ENCODE measurements at regions not wholly inside any gene's neighbourhood (a gene's known extent, or its start where the extent isn't known, plus 50 kb on each side); places are given as distances from the start of the nearest gene placed in this dataset.

GRCh38 chr2:63767307-63767706 lies 74.4 kb upstream of the UGP2 start:
- H3K27me3 ChIP-seq (ENCODE audit: control insufficient read depth, insufficient read depth, low read length), result no peaks in the 10 kb centered on the region
- H3K4me3 ChIP-seq (ENCODE audit: insufficient read depth, low read depth, low read length), result no peak overlapping the region
- no peaks in the 10 kb centered on the region for H3K36me3 ChIP-seq (replicated peaks; ENCODE audit: control insufficient read depth, insufficient read depth, low read length)
- DNase-seq, result no peak

GRCh38 chr2:63768051-63768450 lies 73.6 kb upstream of the UGP2 start:
- no peak for DNase-seq
- H3K36me3 ChIP-seq (replicated peaks; ENCODE audit: control insufficient read depth, insufficient read depth, low read length), result no peaks in the 10 kb centered on the region
- H3K4me3 ChIP-seq (ENCODE audit: insufficient read depth, low read depth, low read length), result no peak overlapping the region
- H3K27me3 ChIP-seq (ENCODE audit: control insufficient read depth, insufficient read depth, low read length), result no peaks in the 10 kb centered on the region

- H3K4me3 ChIP-seq (ENCODE audit: insufficient read depth, low read depth, low read length), result no peak overlapping the region
- DNase-seq, result no peak
- no peaks in the 10 kb centered on the region for H3K27me3 ChIP-seq (ENCODE audit: control insufficient read depth, insufficient read depth, low read length)
- no peaks in the 10 kb centered on the region for H3K36me3 ChIP-seq (replicated peaks; ENCODE audit: control insufficient read depth, insufficient read depth, low read length)
Observed at GRCh38 chr2:63769915-63770314, 71.8 kb upstream of the UGP2 start.

- Histone ChIP-seq H3K4me3 (ENCODE audit: insufficient read depth, low read depth, low read length) (no peak overlapping the region), H3K27me3 (ENCODE audit: control insufficient read depth, insufficient read depth, low read length) (no peaks in the 10 kb centered on the region), H3K36me3 (replicated peaks; ENCODE audit: control insufficient read depth, insufficient read depth, low read length) (no peaks in the 10 kb centered on the region)
- no peak for DNase-seq
Observed at GRCh38 chr2:63772061-63772460, 69.6 kb upstream of the UGP2 start.

GRCh38 chr2:63775191-63775590 lies 66.5 kb upstream of the UGP2 start:
- DNase-seq, result no peak
- Histone ChIP-seq H3K27me3 (ENCODE audit: control insufficient read depth, insufficient read depth, low read length) (no peaks in the 10 kb centered on the region), H3K4me3 (ENCODE audit: insufficient read depth, low read depth, low read length) (no peak overlapping the region), H3K36me3 (replicated peaks; ENCODE audit: control insufficient read depth, insufficient read depth, low read length) (no peaks in the 10 kb centered on the region)

- Histone ChIP-seq H3K36me3 (replicated peaks; ENCODE audit: control insufficient read depth, insufficient read depth, low read length) (no peaks in the 10 kb centered on the region), H3K27me3 (ENCODE audit: control insufficient read depth, insufficient read depth, low read length) (no peaks in the 10 kb centered on the region), H3K4me3 (ENCODE audit: insufficient read depth, low read depth, low read length) (no peak overlapping the region)
- DNase-seq, result no peak
Observed at GRCh38 chr2:63776382-63776781, 65.3 kb upstream of the UGP2 start.

GRCh38 chr2:63777816-63778215 lies 63.9 kb upstream of the UGP2 start:
- no peak for DNase-seq
- H3K27me3 ChIP-seq (ENCODE audit: control insufficient read depth, insufficient read depth, low read length), result no peaks in the 10 kb centered on the region
- no peaks in the 10 kb centered on the region for H3K36me3 ChIP-seq (replicated peaks; ENCODE audit: control insufficient read depth, insufficient read depth, low read length)
- H3K4me3 ChIP-seq (ENCODE audit: insufficient read depth, low read depth, low read length), result no peak overlapping the region

- Histone ChIP-seq H3K27me3 (ENCODE audit: control insufficient read depth, insufficient read depth, low read length) (no peaks in the 10 kb centered on the region), H3K4me3 (ENCODE audit: insufficient read depth, low read depth, low read length) (no peak overlapping the region), H3K36me3 (replicated peaks; ENCODE audit: control insufficient read depth, insufficient read depth, low read length) (no peaks in the 10 kb centered on the region)
- no peak for DNase-seq
Observed at GRCh38 chr2:63778391-63778790, 63.3 kb upstream of the UGP2 start.

- no peaks in the 10 kb centered on the region for H3K36me3 ChIP-seq (replicated peaks; ENCODE audit: control insufficient read depth, insufficient read depth, low read length)
- no peaks in the 10 kb centered on the region for H3K27me3 ChIP-seq (ENCODE audit: control insufficient read depth, insufficient read depth, low read length)
- no peak overlapping the region for H3K4me3 ChIP-seq (ENCODE audit: insufficient read depth, low read depth, low read length)
- no peak for DNase-seq
Observed at GRCh38 chr2:63780518-63781155, 61.1 kb upstream of the UGP2 start.

- Histone ChIP-seq H3K36me3 (replicated peaks; ENCODE audit: control insufficient read depth, insufficient read depth, low read length) (no peaks in the 10 kb centered on the region), H3K27me3 (ENCODE audit: control insufficient read depth, insufficient read depth, low read length) (no peaks in the 10 kb centered on the region), H3K4me3 (ENCODE audit: insufficient read depth, low read depth, low read length) (no peak overlapping the region)
- DNase-seq, result no peak
Observed at GRCh38 chr2:63784461-63784860, 57.2 kb upstream of the UGP2 start.

- Histone ChIP-seq H3K27me3 (ENCODE audit: control insufficient read depth, insufficient read depth, low read length) (no peaks in the 10 kb centered on the region), H3K36me3 (replicated peaks; ENCODE audit: control insufficient read depth, insufficient read depth, low read length) (no peaks in the 10 kb centered on the region)
- no peak for DNase-seq
Observed at GRCh38 chr2:63785096-63785495, 56.6 kb upstream of the UGP2 start.

GRCh38 chr2:63786471-63786870 lies 55.2 kb upstream of the UGP2 start:
- H3K36me3 ChIP-seq (replicated peaks; ENCODE audit: control insufficient read depth, insufficient read depth, low read length), result no peaks in the 10 kb centered on the region
- H3K4me3 ChIP-seq (ENCODE audit: insufficient read depth, low read depth, low read length), result no peak overlapping the region
- DNase-seq, result no peak
- H3K27me3 ChIP-seq (ENCODE audit: control insufficient read depth, insufficient read depth, low read length), result no peaks in the 10 kb centered on the region

More at GRCh38 chr2:63785096-63785495, 56.6 kb upstream of the UGP2 start:
- no peak overlapping the region for H3K4me3 ChIP-seq (ENCODE audit: insufficient read depth, low read depth, low read length)

- H3K27me3 ChIP-seq (ENCODE audit: control insufficient read depth, insufficient read depth, low read length), result no peaks in the 10 kb centered on the region
- DNase-seq, result no peak
- H3K4me3 ChIP-seq (ENCODE audit: insufficient read depth, low read depth, low read length), result no peak overlapping the region
- H3K36me3 ChIP-seq (replicated peaks; ENCODE audit: control insufficient read depth, insufficient read depth, low read length), result no peaks in the 10 kb centered on the region
Observed at GRCh38 chr2:63788071-63788470, 53.6 kb upstream of the UGP2 start.

- no peak for DNase-seq
- H3K4me3 ChIP-seq (ENCODE audit: insufficient read depth, low read depth, low read length), result no peak overlapping the region
- H3K27me3 ChIP-seq (ENCODE audit: control insufficient read depth, insufficient read depth, low read length), result no peaks in the 10 kb centered on the region
Observed at GRCh38 chr2:63789338-63790020, 52.2 kb upstream of the UGP2 start.

GRCh38 chr2:63790491-63790890 lies 51.2 kb upstream of the UGP2 start:
- H3K36me3 ChIP-seq (replicated peaks; ENCODE audit: control insufficient read depth, insufficient read depth, low read length), result no peaks in the 10 kb centered on the region
- no peak for DNase-seq
- H3K4me3 ChIP-seq (ENCODE audit: insufficient read depth, low read depth, low read length), result no peak overlapping the region
- H3K27me3 ChIP-seq (ENCODE audit: control insufficient read depth, insufficient read depth, low read length), result no peaks in the 10 kb centered on the region

More at GRCh38 chr2:63789338-63790020, 52.2 kb upstream of the UGP2 start:
- H3K36me3 ChIP-seq (replicated peaks; ENCODE audit: control insufficient read depth, insufficient read depth, low read length), result no peaks in the 10 kb centered on the region

Data from H7 (cell line).